HG02840 (cell line): ENCODE measurements at regions not wholly inside any gene's neighbourhood (a gene's known extent, or its start where the extent isn't known, plus 50 kb on each side); places are given as distances from the start of the nearest gene placed in this dataset.

Experiments used
- ATAC-seq: cut with Tn5 transposase; IDR thresholded peaks from one replicate; pipeline ENCODE4 v1.9.1; 2021; ENCODE audit warnings: mild to moderate bottlenecking, moderate library complexity, moderate number of reproducible peaks; ENCODE audit not compliant: unreplicated experiment, low FRiP score

GRCh38 chr19:27911122-27911898 is 1301.6 kb downstream of the UQCRFS1 start:
- ATAC-seq, result no peak

- ATAC-seq, result no peak
Observed at GRCh38 chr19:27909861-27910260, 1303.1 kb downstream of the UQCRFS1 start.

GRCh38 chr19:27909185-27909840 is 1303.6 kb downstream of the UQCRFS1 start:
- ATAC-seq, result no peak

- ATAC-seq, result no peak
Observed at GRCh38 chr19:27906081-27906480, 1306.9 kb downstream of the UQCRFS1 start.

- ATAC-seq, result no peak
Observed at GRCh38 chr19:27905074-27905473, 1307.9 kb downstream of the UQCRFS1 start.

GRCh38 chr19:27901078-27901477 is 1311.9 kb downstream of the UQCRFS1 start:
- no peak for ATAC-seq

GRCh38 chr19:27896091-27896490 is 1316.9 kb downstream of the UQCRFS1 start:
- no peak for ATAC-seq

GRCh38 chr19:27894906-27895754 is 1317.8 kb downstream of the UQCRFS1 start:
- no peak for ATAC-seq

GRCh38 chr19:27892500-27892899 is 1320.5 kb downstream of the UQCRFS1 start:
- ATAC-seq, result no peak

GRCh38 chr19:27891411-27891810 is 1321.5 kb downstream of the UQCRFS1 start:
- ATAC-seq, result no peak

- ATAC-seq, result no peak
Observed at GRCh38 chr19:27890696-27891095, 1322.3 kb downstream of the UQCRFS1 start.

GRCh38 chr19:27890206-27890605 is 1322.7 kb downstream of the UQCRFS1 start:
- ATAC-seq, result no peak

GRCh38 chr19:27889156-27889555 is 1323.8 kb downstream of the UQCRFS1 start:
- ATAC-seq, result no peak

- no peak for ATAC-seq
Observed at GRCh38 chr19:27887946-27888345, 1325.0 kb downstream of the UQCRFS1 start.

GRCh38 chr19:27885359-27885758 is 1327.6 kb downstream of the UQCRFS1 start:
- no peak for ATAC-seq

- no peak for ATAC-seq
Observed at GRCh38 chr19:27884376-27884775, 1328.6 kb downstream of the UQCRFS1 start.

- ATAC-seq, result no peak
Observed at GRCh38 chr19:27881213-27881612, 1331.7 kb downstream of the UQCRFS1 start.

GRCh38 chr19:27876976-27877512 is 1335.9 kb downstream of the UQCRFS1 start:
- ATAC-seq, result no peak

GRCh38 chr19:27876489-27876888 is 1336.5 kb downstream of the UQCRFS1 start:
- ATAC-seq, result no peak

GRCh38 chr19:27872370-27872769 is 1340.6 kb downstream of the UQCRFS1 start:
- no peak for ATAC-seq

- no peak for ATAC-seq
Observed at GRCh38 chr19:27870293-27870692, 1342.7 kb downstream of the UQCRFS1 start.
